B cell (primary cell): ENCODE measurements at regions not wholly inside any gene's neighbourhood (a gene's known extent, or its start where the extent isn't known, plus 50 kb on each side); places are given as distances from the start of the nearest gene placed in this dataset.

ENCODE experiments used
- CTCF ChIP-seq: fragments of 200-600 bp; IDR thresholded peaks from one replicate; pipeline ENCODE4 v1.8.0; 2022; ENCODE audit warnings: antibody characterized with exemption, mild to moderate bottlenecking
- EZH2 ChIP-seq: IDR thresholded peaks from 2 replicates; pipeline ENCODE4 v1.6.1; 2012; ENCODE audit warnings: borderline replicate concordance, low read depth, mild to moderate bottlenecking, moderate library complexity, low read length; ENCODE audit not compliant: insufficient read depth, poor library complexity, severe bottlenecking

GRCh38 chr1:88378560-88378959, 305.5 kb upstream of the PKN2 start:
- no peak for TF ChIP-seq CTCF
- TF ChIP-seq EZH2: no peak
